ENCODE measurements at regions not wholly inside any gene's neighbourhood (a gene's known extent, or its start where the extent isn't known, plus 50 kb on each side); places are given as distances from the start of the nearest gene placed in this dataset.

DNA sequence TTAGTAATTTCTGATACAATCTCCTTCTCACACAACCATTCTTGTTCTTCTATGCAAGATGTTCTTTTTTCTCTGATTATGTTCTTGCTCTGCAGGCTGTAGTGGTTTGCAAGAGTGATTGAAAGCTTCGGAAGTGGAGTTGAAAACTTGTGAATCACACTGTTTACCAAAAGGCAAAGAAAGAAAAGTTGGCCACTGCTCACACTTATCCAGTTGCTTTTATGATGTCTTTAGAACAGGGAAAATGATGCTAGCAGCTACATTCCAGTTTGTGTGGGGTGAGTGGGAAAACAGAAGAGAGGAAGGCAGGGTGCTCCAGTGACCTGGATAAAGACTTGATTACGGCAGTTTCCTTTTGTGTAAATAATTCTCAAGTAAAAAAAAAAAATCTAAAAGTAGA lies 583.3 kb downstream of the TENT5A start:
- POLR2A ChIA-PET (ENCODE audit: partially characterized antibody), result no interaction called here
- no peaks in the 10 kb centered on the region for H3K79me1 ChIP-seq (ENCODE audit: low read depth, low read length)
- TF ChIP-seq, protein P1, sequence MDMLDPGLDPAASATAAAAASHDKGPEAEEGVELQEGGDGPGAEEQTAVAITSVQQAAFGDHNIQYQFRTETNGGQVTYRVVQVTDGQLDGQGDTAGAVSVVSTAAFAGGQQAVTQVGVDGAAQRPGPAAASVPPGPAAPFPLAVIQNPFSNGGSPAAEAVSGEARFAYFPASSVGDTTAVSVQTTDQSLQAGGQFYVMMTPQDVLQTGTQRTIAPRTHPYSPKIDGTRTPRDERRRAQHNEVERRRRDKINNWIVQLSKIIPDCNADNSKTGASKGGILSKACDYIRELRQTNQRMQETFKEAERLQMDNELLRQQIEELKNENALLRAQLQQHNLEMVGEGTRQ (IDR thresholded peaks at IDR 0.05; ENCODE audit: low read length), result no peak
- TF ChIP-seq CHD2 (IDR thresholded peaks at IDR 0.05; ENCODE audit: low read length) (no peak), CREB1 (IDR thresholded peaks at IDR 0.05) (no peak), SIN3A (conservative IDR thresholded peaks at IDR 0.05 in 1 of 2, IDR thresholded peaks at IDR 0.05 in 1 of 2; ENCODE audit: low read depth in 1 of 2, low read length in 2 of 2) (no peak), YY1 (IDR thresholded peaks at IDR 0.05; ENCODE audit: low read depth, low read length) (no peak), SIX5 (IDR thresholded peaks at IDR 0.05; ENCODE audit: low read depth, low read length) (no peak), CHD1 (IDR thresholded peaks at IDR 0.05; ENCODE audit: low read depth, low read length) (no peak), TAF1 (IDR thresholded peaks at IDR 0.05; ENCODE audit: low read depth, low read length) (no peak), CBX8 (IDR thresholded peaks at IDR 0.05; ENCODE audit: borderline replicate concordance, low read depth, low read length) (no peak), RFX5 (IDR thresholded peaks at IDR 0.05; ENCODE audit: borderline replicate concordance, low read depth, low read length) (no peak), TEAD4 (IDR thresholded peaks at IDR 0.05; ENCODE audit: low read depth, low read length) (no peak), EZH2 (IDR thresholded peaks at IDR 0.05; ENCODE audit: low read depth, low read length, severe bottlenecking) (no peak), FOSL1 (IDR thresholded peaks at IDR 0.05; ENCODE audit: insufficient read depth, low read depth, low read length) (no peak), CTBP2 (IDR thresholded peaks at IDR 0.05; ENCODE audit: borderline replicate concordance, insufficient read depth, insufficient read length, low read length) (no peak), GTF2F1 (IDR thresholded peaks at IDR 0.05; ENCODE audit: borderline replicate concordance, low read depth, low read length) (no peak)

More for the DNA sequence above, 583.3 kb downstream of the TENT5A start:
- Histone ChIP-seq H3K27ac (ENCODE audit: low read depth, low read length) (no peak overlapping the region), H3K56ac (replicated peaks; ENCODE audit: insufficient read length, low read depth, low read length) (no peak overlapping the region), H3K36me3 (ENCODE audit: control insufficient read depth in 2 of 4, insufficient read depth in 4 of 4, low read length in 3 of 4) (no peaks in the 10 kb centered on the region), H3K14ac (ENCODE audit: insufficient read length) (no peak overlapping the region), H4K8ac (ENCODE audit: extremely low read depth, insufficient read depth, low read length) (no peak overlapping the region), H3K4me2 (ENCODE audit: insufficient read depth in 1 of 2, low read depth in 2 of 2, low read length in 2 of 2) (no peak overlapping the region), H3K23me2 (ENCODE audit: low read depth, low read length) (no peaks in the 10 kb centered on the region), H4K20me1 (replicated peaks in 1 of 2; ENCODE audit: control insufficient read depth in 1 of 2, insufficient read depth in 2 of 2, low read length in 2 of 2) (no peaks in the 10 kb centered on the region), H3K27me3 (replicated peaks in 1 of 4; ENCODE audit: control insufficient read depth in 3 of 4, extremely low read depth in 1 of 4, insufficient read depth in 3 of 4, low read length in 3 of 4) (no peaks in the 10 kb centered on the region), H2BK12ac (ENCODE audit: low read depth, low read length) (no peak overlapping the region), H4K5ac (ENCODE audit: insufficient read length, low read depth, low read length) (no peak overlapping the region), H3K18ac (ENCODE audit: extremely low read depth, low read length) (no peak overlapping the region), H3K9me3 (ENCODE audit: insufficient read depth in 2 of 2, low read depth in 1 of 2, low read length in 1 of 2) (no peaks in the 10 kb centered on the region), H2BK15ac (ENCODE audit: low read length) (no peak overlapping the region), H2BK5ac (ENCODE audit: low read depth, low read length) (no peak overlapping the region), H3K23ac (ENCODE audit: insufficient read length) (no peak overlapping the region), H2AK5ac (ENCODE audit: low read depth, low read length) (no peak overlapping the region), H3K4me1 (replicated peaks in 1 of 4; ENCODE audit: control insufficient read depth in 3 of 4, insufficient read depth in 4 of 4, low read length in 3 of 4) (no peaks in the 10 kb centered on the region), H3K4ac (replicated peaks; ENCODE audit: insufficient read length, low read depth, low read length) (no peak overlapping the region), H4K91ac (replicated peaks; ENCODE audit: insufficient read length, low read length) (no peak overlapping the region), H2BK120ac (replicated peaks; ENCODE audit: low read depth, low read length) (no peak overlapping the region), H2AFZ (ENCODE audit: low read length) (no peak overlapping the region), H3K9ac (replicated peaks in 1 of 4; ENCODE audit: extremely low read depth in 1 of 4, low read depth in 3 of 4, low read length in 3 of 4) (no peak overlapping the region), H2BK20ac (ENCODE audit: low read length) (no peak overlapping the region), H3K4me3 (ENCODE audit: extremely low read depth in 1 of 4, insufficient read depth in 2 of 4, low read depth in 3 of 4, low read length in 4 of 4) (no peak overlapping the region), H3K79me2 (ENCODE audit: control insufficient read depth in 1 of 2, insufficient read depth in 2 of 2, low read length in 2 of 2) (no peaks in the 10 kb centered on the region)
- 82% methylated on average over 2 of the region's 2 CpGs; no CpG with 5 or more reads in 1 of the 2 experiments for WGBS, 2 experiments (ENCODE audit: extremely low coverage in 1 of 2, insufficient coverage in 1 of 2, insufficient read length in 1 of 2, insufficient replicate concordance in 2 of 2, low coverage in 1 of 2, low lambda C conversion rate in 2 of 2, missing lambda C conversion rate in 1 of 2)
- FAIRE-seq (no peak), DNase-seq (ENCODE audit: low read depth in 1 of 2, low spot score in 2 of 2) (no peak)
- CTCF ChIA-PET (ENCODE audit: partially characterized antibody), result interaction anchor here (0.9 kb wide), 1 partner anchor 8 kb away, joined by 3 read pairs; no protein-coding TSS in a partner anchor

All from H1 (cell line).